GM18505 (cell line): ENCODE measurements at regions not wholly inside any gene's neighbourhood (a gene's known extent, or its start where the extent isn't known, plus 50 kb on each side); places are given as distances from the start of the nearest gene placed in this dataset.
"Not testable (repeated sequence)": the region's sequence is repeated elsewhere in the genome, so short reads cannot be mapped to it uniquely, and the experiment has no call there.

Experiments used
- ATAC-seq: cut with Tn5 transposase; IDR thresholded peaks from one replicate; pipeline ENCODE4 v1.9.1; 2021; ENCODE audit not compliant: unreplicated experiment
- POLR2A ChIP-seq: IDR thresholded peaks from 4 replicates; pipeline ENCODE4 v1.6.1; 2011; ENCODE audit warnings: borderline replicate concordance; ENCODE audit not compliant: insufficient read depth, insufficient read length; ENCODE audit errors: extremely low read depth

- no peak for ATAC-seq
- no peak for TF ChIP-seq POLR2A
Measured at GRCh38 chr1:219716611-219717114, 103.8 kb upstream of the ZC3H11B start.

GRCh38 chr1:219713981-219714381 lies 101.1 kb upstream of the ZC3H11B start:
- no peak for ATAC-seq
- TF ChIP-seq POLR2A: no peak

- ATAC-seq: no peak
- TF ChIP-seq POLR2A: no peak
Measured at GRCh38 chr1:219712506-219712905, 99.6 kb upstream of the ZC3H11B start.

GRCh38 chr1:219710529-219711194 lies 97.8 kb upstream of the ZC3H11B start:
- TF ChIP-seq POLR2A: no peak
- no peak for ATAC-seq

GRCh38 chr1:219708919-219709543 lies 96.1 kb upstream of the ZC3H11B start:
- TF ChIP-seq POLR2A: no peak
- no peak for ATAC-seq

- ATAC-seq: not testable (repeated sequence)
Measured at GRCh38 chr1:219707885-219708284, 95.0 kb upstream of the ZC3H11B start.

- not testable (repeated sequence) for ATAC-seq
Measured at GRCh38 chr1:219704331-219704730, 91.4 kb upstream of the ZC3H11B start.

- no peak for TF ChIP-seq POLR2A
- no peak for ATAC-seq
Measured at GRCh38 chr1:219703368-219703639, 90.4 kb upstream of the ZC3H11B start.

GRCh38 chr1:219701476-219701875 lies 88.6 kb upstream of the ZC3H11B start:
- no peak for ATAC-seq
- TF ChIP-seq POLR2A: no peak

GRCh38 chr1:219699870-219700269 lies 87.0 kb upstream of the ZC3H11B start:
- ATAC-seq: no peak
- TF ChIP-seq POLR2A: no peak

GRCh38 chr1:219697682-219698081 lies 84.8 kb upstream of the ZC3H11B start:
- TF ChIP-seq POLR2A: no peak

GRCh38 chr1:219692981-219693380 lies 80.1 kb upstream of the ZC3H11B start:
- TF ChIP-seq POLR2A: no peak
- no peak for ATAC-seq

More at GRCh38 chr1:219697682-219698081, 84.8 kb upstream of the ZC3H11B start:
- ATAC-seq: no peak

- TF ChIP-seq POLR2A: no peak
- ATAC-seq: no peak
Measured at GRCh38 chr1:219689774-219690173, 76.9 kb upstream of the ZC3H11B start.

- no peak for TF ChIP-seq POLR2A
- ATAC-seq: no peak
Measured at GRCh38 chr1:219687779-219688178, 74.9 kb upstream of the ZC3H11B start.

GRCh38 chr1:219686171-219686570 lies 73.3 kb upstream of the ZC3H11B start:
- no peak for TF ChIP-seq POLR2A
- no peak for ATAC-seq
